Right lobe of liver (tissue), 4 donors: ENCODE measurements at regions not wholly inside any gene's neighbourhood (a gene's known extent, or its start where the extent isn't known, plus 50 kb on each side); places are given as distances from the start of the nearest gene placed in this dataset.

ENCODE experiments used
- POLR2A ChIP-seq: fragments of 450-650 bp; IDR thresholded peaks from one replicate; pipeline ENCODE4 v1.6.1; 2017; ENCODE audit warnings: antibody characterized with exemption, mild to moderate bottlenecking
- TF ChIP-seq, protein P1 (sequence below), 4 donors: fragments of 200-600 bp in 3 of 4; fragments of 450-650 bp in 1 of 4; IDR thresholded peaks; one replicate each; pipeline versions ENCODE4 v1.5.1 to v1.8.0; 2016 to 2022; ENCODE audit warnings: antibody characterized with exemption in 4 of 4, mild to moderate bottlenecking in 2 of 4
- donor health status: DM: no; HTN: no; CAD: no.
- donor health status: DM: no; HTN: no; CAD: no.
- donor health status: DM: no; HTN: yes; CAD: no.

DNA sequence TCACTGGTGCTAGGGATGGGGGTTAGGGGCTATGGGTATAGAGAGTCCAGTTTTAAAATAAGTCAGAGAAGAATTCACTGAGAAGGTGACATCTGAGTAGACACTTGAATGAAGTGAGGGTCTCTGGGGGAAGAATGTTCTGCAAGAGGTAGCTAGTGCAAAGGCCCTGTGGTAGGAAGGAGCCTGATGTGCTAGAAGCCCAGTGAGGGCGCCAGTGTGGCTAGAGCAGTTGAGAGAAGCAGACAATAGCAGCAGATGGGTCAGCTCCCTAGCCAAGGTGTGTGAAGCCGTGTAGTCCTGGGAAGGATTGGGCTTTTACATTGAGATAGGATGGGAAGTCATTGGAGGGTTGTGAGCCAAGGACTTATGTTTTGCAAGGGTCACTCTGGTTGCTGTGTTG lies 105.8 kb upstream of the PELI1 start:
- TF ChIP-seq, protein P1, sequence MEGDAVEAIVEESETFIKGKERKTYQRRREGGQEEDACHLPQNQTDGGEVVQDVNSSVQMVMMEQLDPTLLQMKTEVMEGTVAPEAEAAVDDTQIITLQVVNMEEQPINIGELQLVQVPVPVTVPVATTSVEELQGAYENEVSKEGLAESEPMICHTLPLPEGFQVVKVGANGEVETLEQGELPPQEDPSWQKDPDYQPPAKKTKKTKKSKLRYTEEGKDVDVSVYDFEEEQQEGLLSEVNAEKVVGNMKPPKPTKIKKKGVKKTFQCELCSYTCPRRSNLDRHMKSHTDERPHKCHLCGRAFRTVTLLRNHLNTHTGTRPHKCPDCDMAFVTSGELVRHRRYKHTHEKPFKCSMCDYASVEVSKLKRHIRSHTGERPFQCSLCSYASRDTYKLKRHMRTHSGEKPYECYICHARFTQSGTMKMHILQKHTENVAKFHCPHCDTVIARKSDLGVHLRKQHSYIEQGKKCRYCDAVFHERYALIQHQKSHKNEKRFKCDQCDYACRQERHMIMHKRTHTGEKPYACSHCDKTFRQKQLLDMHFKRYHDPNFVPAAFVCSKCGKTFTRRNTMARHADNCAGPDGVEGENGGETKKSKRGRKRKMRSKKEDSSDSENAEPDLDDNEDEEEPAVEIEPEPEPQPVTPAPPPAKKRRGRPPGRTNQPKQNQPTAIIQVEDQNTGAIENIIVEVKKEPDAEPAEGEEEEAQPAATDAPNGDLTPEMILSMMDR (IDR thresholded peaks at IDR 0.05) = no peak
- no peak for TF ChIP-seq POLR2A
